DOHH2 (cell line): ENCODE measurements at regions not wholly inside any gene's neighbourhood (a gene's known extent, or its start where the extent isn't known, plus 50 kb on each side); places are given as distances from the start of the nearest gene placed in this dataset.

Experiments used
- CTCF ChIP-seq: fragments of 200-600 bp; sonication (generic); IDR thresholded peaks from one replicate; pipeline ENCODE4 v1.5.1; 2014; ENCODE audit warnings: antibody characterized with exemption, mild to moderate bottlenecking, low read depth, low read length; ENCODE audit not compliant: poor library complexity, severe bottlenecking
- EZH2phosphoT487 ChIP-seq: fragments of 200-600 bp; sonication (generic); IDR thresholded peaks from 2 replicates; pipeline ENCODE4 v1.6.1; 2017; ENCODE audit warnings: borderline replicate concordance, mild to moderate bottlenecking, antibody characterized with exemption, low read length, moderate library complexity, mixed read lengths

DNA sequence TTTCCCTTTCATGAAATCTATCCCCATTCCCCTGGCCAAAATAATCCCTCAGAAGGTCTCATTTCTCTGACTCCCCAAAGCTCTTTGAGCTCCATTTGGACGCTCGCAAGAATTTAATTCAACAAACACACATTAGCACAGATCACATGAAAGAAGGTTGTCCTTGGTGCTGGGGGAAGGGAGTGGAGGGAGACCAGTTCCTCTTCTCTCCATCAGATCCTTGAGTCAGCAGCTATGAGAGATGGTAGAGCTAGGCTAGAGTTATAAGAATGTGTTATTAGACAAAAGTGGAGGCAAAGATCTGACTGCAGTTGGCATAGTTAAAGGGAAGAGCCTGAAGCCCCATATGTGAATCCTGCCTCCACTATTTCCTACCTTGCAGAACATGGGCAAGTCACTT is 184.2 kb upstream of the CDYL start:
- TF ChIP-seq CTCF (no peak), EZH2phosphoT487 (no peak)
